HG03159 (cell line): ENCODE measurements at regions not wholly inside any gene's neighbourhood (a gene's known extent, or its start where the extent isn't known, plus 50 kb on each side); places are given as distances from the start of the nearest gene placed in this dataset.
A peak's percentile ranks its signal among the peaks of the same experiment; 100 is the strongest.

ENCODE experiments used
- ATAC-seq: cut with Tn5 transposase; IDR thresholded peaks from one replicate; pipeline ENCODE4 v1.9.1; 2021; ENCODE audit warnings: mild to moderate bottlenecking, moderate library complexity; ENCODE audit not compliant: unreplicated experiment

GRCh38 chr2:155218292-155218924 lies 519.9 kb downstream of the KCNJ3 start:
- peak; percentile 31 for ATAC-seq

DNA sequence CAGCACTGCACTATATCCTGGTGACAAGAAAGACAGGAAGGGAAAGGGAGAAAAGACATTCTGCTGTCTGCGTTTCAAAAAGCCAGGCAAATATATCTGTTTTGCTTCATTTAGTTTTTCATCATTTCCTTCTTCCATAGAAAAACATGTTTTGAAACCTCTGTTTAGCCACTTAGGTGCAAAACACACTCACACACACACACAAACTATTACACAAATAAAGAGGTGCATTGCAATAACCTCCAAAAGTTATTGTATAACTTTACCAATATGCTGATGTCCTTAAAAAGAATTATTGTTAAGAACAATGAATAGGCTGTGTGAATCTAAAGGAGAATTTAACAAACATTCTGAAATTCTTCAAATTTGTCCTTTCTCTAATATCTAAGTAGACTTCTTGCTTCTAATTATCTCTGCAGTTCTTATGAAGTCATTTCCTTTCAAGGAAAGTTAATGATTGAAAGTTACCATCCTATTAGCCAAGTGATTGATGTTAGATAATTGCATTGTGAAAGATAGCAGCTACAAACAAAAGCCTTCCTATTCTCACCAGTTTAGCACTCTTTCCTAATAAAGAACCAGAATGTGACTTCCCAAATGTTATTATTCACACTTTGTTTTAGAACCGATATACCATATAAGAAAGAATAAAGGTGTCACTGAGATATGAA lies 516.7 kb downstream of the KCNJ3 start:
- ATAC-seq = no peak

DNA sequence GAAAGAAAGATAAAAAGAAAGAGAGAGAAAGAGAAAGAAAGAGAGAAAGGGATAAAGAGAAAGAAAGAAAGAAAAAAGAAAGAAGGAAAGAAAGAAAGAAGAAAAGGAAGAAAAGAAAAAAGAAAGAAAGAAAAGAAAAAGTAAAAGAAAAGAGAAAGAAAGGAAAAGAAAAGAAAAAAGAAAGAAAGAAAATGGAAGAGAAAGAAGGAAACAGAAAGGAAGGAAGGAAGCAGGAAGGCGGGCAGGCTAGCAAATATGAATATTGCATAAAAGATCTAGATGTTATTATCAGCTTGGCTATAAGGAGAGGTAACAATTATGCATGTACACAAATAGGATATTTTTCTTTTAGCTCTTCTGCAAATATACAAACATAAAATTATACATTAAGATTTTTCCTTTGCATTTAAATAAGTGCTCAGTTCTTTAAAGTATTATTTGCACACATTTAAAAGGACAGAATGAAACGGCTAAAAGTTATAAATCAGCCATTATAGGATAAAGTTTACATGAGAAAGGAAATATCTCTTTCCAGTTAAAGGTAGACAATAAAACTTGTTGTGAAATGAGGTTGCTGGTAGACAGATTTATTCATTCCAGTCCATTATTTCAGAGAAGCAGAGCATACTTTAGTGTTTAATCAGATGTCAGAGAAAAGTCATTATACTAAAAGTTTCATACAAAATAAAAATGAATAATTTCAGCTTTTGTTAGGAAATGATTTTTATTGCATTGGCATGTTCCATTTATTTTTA lies 511.4 kb downstream of the KCNJ3 start:
- ATAC-seq = no peak

DNA sequence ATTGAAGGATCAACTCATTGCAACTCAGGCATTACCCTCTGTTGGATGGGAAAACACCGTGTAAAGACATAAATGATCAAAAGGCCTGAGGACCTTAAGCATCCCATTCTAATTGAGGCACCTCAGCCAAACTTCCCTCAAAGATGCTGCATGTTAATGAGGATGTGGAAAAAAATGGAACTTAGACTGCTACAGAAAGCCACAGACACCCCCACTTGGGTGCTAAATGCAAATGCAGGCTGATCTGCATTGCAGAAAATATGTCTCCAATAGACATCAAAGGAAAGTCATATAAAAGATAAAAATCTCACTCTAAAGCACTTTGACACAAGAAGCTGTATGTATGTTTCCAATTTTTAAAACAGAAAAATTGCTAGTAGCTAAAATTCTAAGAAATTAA lies 504.7 kb downstream of the KCNJ3 start:
- peak; percentile 50 for ATAC-seq

DNA sequence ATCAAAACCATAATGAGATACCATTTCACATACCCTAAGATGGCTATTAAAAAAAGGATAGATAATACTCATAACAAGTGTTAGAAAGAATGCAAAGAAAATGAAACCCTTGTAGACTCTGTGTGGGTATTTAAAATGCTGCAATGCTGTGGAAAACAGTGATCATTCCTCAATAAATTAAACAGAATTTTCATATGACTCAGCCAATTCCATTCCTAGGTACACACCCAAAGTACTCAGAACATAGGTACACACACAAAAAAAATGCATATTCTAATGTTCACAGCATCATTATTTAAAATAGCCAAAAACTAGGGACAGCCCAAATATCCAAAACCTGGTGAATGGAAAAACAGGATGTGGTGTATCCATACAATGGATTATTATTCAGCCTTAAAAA lies 502.3 kb downstream of the KCNJ3 start:
- ATAC-seq = no peak

DNA sequence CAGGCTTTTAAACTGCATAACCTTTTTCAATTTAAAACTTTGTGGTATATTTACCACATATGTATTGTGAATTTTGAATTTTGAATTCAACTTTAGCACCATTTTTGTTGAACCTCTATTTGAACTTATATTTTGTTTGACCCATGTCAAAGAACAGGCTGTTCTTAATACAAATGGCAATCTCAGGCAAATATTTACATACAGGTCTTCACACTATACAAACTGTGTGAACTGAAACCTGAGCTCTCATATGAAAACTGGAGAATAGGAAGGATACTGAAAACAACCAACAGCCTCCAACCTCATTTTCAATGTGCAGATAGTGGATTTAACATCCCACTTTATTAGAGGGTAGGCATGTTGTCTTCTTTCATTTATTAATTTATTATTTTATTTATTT lies 491.8 kb downstream of the KCNJ3 start:
- ATAC-seq = no peak

DNA sequence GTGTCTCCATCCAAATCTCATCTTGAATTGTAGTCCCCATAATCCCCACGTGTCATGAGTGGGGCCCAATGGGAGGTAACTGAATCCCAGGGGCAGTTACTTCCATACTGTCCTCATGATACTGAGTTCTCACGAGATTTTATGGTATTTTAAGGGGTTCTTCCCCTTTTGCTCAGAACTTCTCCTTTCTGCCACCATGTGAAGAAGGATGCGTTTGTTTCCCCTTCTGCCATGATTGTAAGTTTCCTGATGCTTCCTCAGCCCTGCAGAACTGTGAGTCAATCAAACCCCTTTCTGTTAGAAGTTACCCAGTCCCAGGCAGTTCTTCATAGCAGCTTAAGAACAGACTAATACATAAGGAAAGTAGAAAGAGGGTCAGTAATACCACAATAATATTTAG lies 480.4 kb downstream of the KCNJ3 start:
- ATAC-seq = no peak

- no peak for ATAC-seq
These were observed 477.9 kb downstream of the KCNJ3 start for GRCh38 chr2:155176345-155176744.

GRCh38 chr2:155169317-155169716 lies 470.8 kb downstream of the KCNJ3 start:
- no peak for ATAC-seq

GRCh38 chr2:155162494-155162893 lies 464.0 kb downstream of the KCNJ3 start:
- no peak for ATAC-seq

DNA sequence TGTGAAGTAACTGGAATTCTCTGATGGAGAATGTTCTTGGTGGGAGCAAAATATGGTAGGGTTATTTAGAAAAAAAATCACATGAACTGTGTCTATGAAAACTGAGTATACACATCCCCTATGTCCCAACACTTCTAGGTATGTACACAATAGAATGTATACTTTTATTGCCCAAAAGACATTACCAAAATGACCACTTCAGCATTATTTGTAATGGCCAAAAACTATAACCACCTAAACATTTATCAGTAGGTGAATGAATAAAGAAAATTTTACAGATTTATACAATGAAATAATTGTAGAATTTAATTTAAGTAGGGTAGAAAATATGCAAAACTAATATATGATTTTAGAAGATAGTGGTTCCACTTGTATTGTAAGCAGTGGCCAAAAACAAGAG lies 462.8 kb downstream of the KCNJ3 start:
- no peak for ATAC-seq

DNA sequence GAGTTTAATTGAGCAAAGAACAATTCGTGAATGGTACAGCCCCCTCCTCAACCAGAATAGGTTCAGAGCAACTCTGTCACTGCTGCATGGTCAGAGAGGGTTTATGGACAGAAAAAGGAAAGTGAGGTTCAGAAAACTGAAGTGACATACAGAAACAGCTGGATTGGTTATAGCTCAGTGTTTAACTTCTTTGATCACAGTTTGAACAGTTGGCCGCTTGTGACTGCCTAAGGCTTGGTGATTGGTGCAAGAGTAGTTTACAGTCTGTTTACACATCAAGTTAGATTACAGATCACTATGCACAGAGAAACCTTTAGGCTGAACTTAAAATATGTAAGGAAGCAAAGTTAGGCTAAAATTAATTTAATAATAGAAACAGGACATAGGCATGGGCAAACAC lies 459.2 kb downstream of the KCNJ3 start:
- ATAC-seq = no peak

- ATAC-seq = no peak
These were observed 458.6 kb downstream of the KCNJ3 start for GRCh38 chr2:155157065-155157464.

DNA sequence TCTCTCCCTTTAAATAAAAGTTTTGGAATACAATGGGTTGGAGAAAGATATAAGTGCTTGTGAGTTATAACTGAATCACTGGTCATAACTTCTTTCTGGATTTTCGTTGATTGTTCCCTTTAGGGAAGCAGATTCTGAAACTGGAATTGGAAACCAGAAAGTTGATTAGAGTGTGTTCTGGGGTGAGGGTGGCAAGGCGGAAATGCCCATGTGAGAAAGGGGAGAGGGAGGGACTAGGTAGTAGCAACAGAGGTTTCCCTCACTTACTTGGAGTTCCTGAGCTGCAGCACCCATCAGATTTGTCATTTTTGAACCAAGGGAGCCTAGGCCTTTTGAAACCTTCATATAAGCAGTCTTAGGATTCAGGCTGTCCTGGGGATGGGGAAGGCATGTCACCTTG lies 453.4 kb downstream of the KCNJ3 start:
- no peak for ATAC-seq

DNA sequence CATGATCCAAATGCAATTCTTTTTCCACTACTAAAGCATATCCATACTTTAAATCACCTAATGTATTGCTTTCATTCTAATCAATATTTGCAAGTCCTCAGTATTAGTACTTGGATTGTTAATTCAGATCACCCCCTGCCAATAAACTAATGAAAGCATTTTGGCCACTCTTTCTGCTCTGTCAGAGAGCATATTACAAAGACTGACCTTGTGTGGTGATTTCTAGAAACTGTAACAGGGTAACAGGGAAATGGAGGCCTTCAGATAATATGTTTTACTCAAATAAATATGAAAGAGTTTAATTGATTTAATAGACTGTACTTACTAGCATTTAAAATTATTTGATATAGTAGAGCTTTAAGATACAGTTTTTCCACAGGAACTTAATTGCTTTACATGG lies 453.0 kb downstream of the KCNJ3 start:
- ATAC-seq = no peak

DNA sequence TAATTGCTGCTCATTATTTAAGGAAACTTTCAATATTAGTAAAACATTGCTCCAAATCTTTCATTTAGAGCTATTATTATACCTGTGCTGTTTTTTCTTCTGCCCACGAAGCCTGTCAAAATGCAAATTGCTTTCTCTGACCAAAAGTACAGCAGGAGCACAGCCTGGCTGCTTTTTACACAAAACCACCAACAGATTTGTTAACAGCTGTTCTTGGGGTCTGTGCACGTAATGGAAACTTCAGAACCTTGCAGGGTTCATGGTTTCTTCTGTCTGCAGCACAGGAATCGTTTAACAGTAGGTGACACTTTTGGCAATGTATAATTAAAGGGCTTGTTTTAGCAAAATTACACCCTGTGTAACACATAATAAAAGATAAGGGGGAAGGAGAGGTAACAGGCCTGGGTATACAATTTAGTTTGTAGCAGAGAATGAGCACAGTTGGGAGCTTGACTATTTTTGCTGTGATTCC lies 447.3 kb downstream of the KCNJ3 start:
- ATAC-seq = peak; percentile 98

DNA sequence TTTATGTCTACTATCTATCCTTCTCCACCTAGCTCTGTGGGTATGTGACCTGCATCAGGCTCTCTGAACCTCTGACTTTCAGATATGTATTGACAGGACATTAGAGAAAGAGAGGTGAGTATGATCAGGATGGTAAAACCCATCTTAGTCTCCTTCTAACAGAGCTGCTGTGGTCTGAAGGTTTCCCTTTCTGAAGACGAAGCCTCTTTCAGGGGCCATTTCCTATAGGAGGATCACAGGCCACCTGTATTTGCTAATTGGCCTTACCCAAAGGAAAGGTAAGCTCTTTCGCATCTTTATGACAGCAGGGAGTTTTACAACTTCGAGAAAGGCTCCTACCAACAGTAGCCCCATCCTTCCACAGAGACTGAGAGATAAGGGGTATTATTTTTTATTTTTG lies 442.9 kb downstream of the KCNJ3 start:
- no peak for ATAC-seq

- no peak for ATAC-seq
These were observed 427.2 kb downstream of the KCNJ3 start for GRCh38 chr2:155125585-155126230.

- no peak for ATAC-seq
These were observed 417.4 kb downstream of the KCNJ3 start for GRCh38 chr2:155115846-155116245.

DNA sequence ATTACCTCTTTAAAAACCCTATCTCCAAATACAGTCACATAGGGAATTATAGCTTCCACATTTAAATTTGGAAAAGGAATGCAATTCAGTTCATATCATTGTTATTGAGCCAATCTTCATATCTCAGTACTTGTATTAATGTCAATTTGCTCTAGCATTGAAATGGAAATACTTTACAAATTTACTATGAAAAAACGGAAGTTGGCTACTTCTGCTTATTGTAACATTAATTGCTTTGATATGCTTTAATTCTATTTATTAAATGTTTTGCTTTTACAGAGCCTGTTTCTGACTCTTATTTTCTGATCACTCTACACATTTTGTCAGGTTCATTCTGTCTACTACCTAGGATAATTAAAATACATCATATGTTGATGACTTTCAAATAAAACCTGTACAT lies 412.6 kb downstream of the KCNJ3 start:
- ATAC-seq = no peak

DNA sequence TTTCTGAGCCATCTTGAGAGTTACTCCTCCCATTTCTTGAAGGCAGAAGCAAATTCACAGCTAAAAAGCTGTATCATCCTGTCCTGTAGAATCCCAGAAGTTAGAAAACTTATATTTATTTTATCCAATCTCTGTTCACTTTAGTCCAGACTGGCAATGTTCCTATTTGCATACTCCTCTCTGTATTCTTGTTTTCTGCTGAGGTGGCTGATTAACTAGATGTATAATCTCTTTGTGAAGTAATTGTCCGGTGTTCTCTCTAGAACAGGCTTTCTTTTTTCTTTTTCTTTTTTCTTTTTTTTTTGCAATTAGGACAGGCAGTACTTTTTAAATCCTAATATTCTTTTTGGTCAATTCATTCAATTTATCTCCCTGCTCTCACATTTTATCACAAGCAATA lies 411.0 kb downstream of the KCNJ3 start:
- ATAC-seq = no peak

GRCh38 chr2:155100261-155100660 lies 401.8 kb downstream of the KCNJ3 start:
- ATAC-seq = no peak
